NB4 (cell line): ENCODE measurements at regions not wholly inside any gene's neighbourhood (a gene's known extent, or its start where the extent isn't known, plus 50 kb on each side); places are given as distances from the start of the nearest gene placed in this dataset.

Source experiments
- DNase-seq: peaks from one replicate; pipeline ENCODE4 v3.0.0; 2010; ENCODE audit warnings: low read depth
- H3K4me3 ChIP-seq: one replicate; pipeline ENCODE4 v1.5.1; 2011; ENCODE audit warnings: mild to moderate bottlenecking, low read depth, low read length, moderate library complexity
- CTCF ChIP-seq: IDR thresholded peaks from one replicate; pipeline ENCODE4 v1.5.1; 2012; ENCODE audit warnings: low read depth, low read length
- MYC ChIP-seq: IDR thresholded peaks from 2 replicates; pipeline ENCODE4 v1.6.1; 2011; ENCODE audit warnings: low read depth, low read length
- POLR2A ChIP-seq: IDR thresholded peaks from 2 replicates; pipeline ENCODE4 v1.6.1; 2011; ENCODE audit warnings: mild to moderate bottlenecking; ENCODE audit not compliant: insufficient read length; ENCODE audit errors: extremely low read depth
- TF ChIP-seq, protein P1 (sequence below): IDR thresholded peaks from 2 replicates; pipeline ENCODE4 v1.6.1; 2011; ENCODE audit warnings: low read depth, low read length

DNA sequence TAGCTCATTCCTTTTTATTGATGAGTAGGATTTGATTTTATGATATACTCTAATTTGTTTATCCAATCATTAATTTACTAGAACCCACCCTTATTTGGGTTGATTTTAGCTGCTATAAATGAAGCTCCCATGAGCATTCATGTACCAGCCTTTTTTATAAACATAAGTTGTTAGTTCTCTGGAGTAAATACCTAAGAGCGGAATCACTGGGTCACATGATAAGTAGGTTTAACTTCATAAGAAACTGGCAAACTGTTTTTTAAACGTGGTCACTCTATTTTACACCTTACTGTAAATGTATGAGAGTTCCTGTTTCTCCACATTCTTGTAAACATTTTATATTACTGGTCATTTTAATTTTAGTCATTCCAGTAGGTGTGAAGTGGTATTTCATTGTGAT lies 364.6 kb downstream of the NPR3 start:
- TF ChIP-seq, protein P1, sequence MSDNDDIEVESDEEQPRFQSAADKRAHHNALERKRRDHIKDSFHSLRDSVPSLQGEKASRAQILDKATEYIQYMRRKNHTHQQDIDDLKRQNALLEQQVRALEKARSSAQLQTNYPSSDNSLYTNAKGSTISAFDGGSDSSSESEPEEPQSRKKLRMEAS = no peak
- TF ChIP-seq POLR2A = no peak
- no peak for TF ChIP-seq CTCF
- no peak for TF ChIP-seq MYC
- no peak for DNase-seq
- H3K4me3 ChIP-seq = no peak overlapping the region

GRCh38 chr5:33079548-33079947 lies 361.2 kb upstream of the TARS1 start:
- TF ChIP-seq MYC (no peak), CTCF (no peak), POLR2A (no peak)
- TF ChIP-seq, protein P1 = no peak
- no peak for DNase-seq

GRCh38 chr5:33080287-33080686 lies 360.5 kb upstream of the TARS1 start:
- no peak for DNase-seq
- TF ChIP-seq CTCF (no peak), MYC (no peak), POLR2A (no peak)
- TF ChIP-seq, protein P1 = no peak
- no peak overlapping the region for H3K4me3 ChIP-seq

More at GRCh38 chr5:33079548-33079947, 361.2 kb upstream of the TARS1 start:
- H3K4me3 ChIP-seq = no peak overlapping the region

DNA sequence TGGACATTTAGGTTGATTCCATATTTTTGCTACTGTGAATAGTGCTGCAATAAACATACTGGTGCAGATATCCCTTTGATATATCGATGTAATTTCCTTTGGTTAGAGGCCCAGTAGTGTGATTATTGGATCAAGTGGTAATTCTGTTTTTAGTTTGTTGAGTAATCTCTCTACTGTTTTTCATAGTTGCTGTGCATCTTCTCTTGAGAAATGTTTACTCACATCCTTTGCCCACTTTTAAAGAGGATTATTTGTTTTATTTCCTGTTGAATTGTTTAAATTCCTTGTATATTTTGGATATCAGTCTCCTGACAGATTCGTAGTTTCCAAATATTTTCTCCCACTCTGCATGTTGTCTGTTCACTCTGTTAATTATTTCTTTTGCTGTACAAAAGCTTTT lies 352.6 kb upstream of the TARS1 start:
- TF ChIP-seq, protein P1 = no peak
- TF ChIP-seq MYC = no peak
- DNase-seq = no peak
- H3K4me3 ChIP-seq = no peak overlapping the region

DNA sequence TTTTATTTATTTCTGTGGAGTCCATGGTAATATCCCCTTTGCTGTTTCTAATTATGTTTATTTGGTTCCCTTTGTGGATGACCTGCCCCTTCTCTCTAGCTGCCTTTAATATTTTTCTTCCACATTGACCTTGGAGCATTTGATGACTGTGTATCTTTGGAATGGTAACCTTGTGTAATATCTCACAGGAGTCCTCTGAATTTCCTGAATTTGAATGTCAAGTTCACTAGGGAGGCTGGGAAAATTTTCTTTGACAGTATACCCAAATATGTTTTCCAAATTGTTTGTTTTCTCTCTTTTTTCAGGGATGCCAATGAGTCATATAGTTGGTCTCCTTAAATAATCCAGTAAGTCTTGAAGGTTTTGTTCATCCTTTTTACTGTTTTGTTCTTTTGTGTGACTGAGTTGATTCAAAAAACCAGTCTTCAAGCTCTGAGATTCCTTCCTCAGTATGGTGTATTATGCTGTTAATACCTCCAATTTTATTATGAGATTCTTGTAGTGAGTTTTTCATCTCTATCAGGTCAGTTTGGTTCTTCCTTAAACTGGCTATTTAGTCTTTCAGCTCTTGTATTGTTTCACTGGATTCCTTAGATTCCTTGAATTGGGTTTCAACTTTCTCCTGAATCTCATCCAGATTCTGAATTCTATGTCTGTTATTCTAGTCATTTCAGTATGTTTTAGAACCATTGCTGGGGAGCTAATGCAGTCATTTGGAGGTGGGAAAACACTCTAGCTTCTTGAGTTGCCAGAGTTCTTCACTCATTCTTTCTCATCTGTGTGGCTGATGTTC lies 349.0 kb upstream of the TARS1 start:
- TF ChIP-seq, protein P1 = no peak
- TF ChIP-seq CTCF = no peak
- TF ChIP-seq POLR2A = no peak
- no peak for TF ChIP-seq MYC
- no peak for DNase-seq
- H3K4me3 ChIP-seq = no peak overlapping the region

DNA sequence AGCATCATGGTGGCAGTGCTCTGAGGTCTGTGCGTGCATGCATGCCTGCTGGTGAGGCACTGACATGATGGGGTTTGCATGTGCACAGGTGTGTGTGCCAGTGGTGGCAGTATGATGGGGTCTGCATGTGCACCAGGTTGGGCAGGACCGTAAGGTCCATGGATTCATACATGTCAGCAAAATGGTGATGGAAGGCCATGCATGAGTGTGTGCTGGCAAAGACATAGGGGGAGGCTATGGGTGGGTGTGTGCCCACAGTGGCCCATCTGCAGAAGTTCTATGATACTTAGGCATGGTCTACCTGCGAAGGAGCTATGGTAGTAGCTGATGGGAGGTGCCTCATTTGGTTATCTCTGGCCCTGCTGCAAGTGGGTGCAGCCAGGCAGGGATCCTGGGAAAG lies 348.0 kb upstream of the TARS1 start:
- H3K4me3 ChIP-seq = no peak overlapping the region
- no peak for TF ChIP-seq POLR2A
- no peak for TF ChIP-seq CTCF
- TF ChIP-seq, protein P1 = no peak
- TF ChIP-seq MYC = no peak
- DNase-seq = no peak
